HAP-1 (cell line): ENCODE measurements at regions not wholly inside any gene's neighbourhood (a gene's known extent, or its start where the extent isn't known, plus 50 kb on each side); places are given as distances from the start of the nearest gene placed in this dataset.
"Not testable (repeated sequence)": the region's sequence is repeated elsewhere in the genome, so short reads cannot be mapped to it uniquely, and the experiment has no call there.

Experiments
- DNase-seq, 2 experiments: peaks; one replicate each; pipeline ENCODE4 v3.0.0-alpha.2; 2016 to 2020; ENCODE audit warnings: low spot score in 2 of 2
- H3K27me3 ChIP-seq: fragments of 250-450 bp; sonication (Bioruptor Pico); 2 replicates; pipeline ENCODE4 v1.5.1; 2020; ENCODE audit warnings: low read depth, mild to moderate bottlenecking, moderate library complexity
- H3K36me3 ChIP-seq: fragments of 250-450 bp; sonication (Bioruptor Pico); replicated peaks from 2 replicates; pipeline ENCODE4 v1.5.1; 2020; ENCODE audit warnings: mild to moderate bottlenecking
- H3K4me1 ChIP-seq: fragments of 250-450 bp; sonication (Bioruptor Pico); 2 replicates; pipeline ENCODE4 v1.5.1; 2020; ENCODE audit warnings: mild to moderate bottlenecking
- H3K4me3 ChIP-seq: fragments of 250-450 bp; sonication (Bioruptor Pico); 2 replicates; pipeline ENCODE4 v1.5.1; 2020; ENCODE audit warnings: mild to moderate bottlenecking, moderate library complexity
- H3K9me3 ChIP-seq: fragments of 250-450 bp; sonication (Bioruptor Pico); 2 replicates; pipeline ENCODE4 v1.5.1; 2020; ENCODE audit warnings: mild to moderate bottlenecking, moderate library complexity
- in situ Hi-C: fragments of 300-500 bp; cut with MboI; formaldehyde crosslinking; loops from 3 replicates; pipeline ENCODE4 v1.14.3; 2020; ENCODE audit warnings: low sequenced_read_pairs, inconsistent platforms, mixed read lengths

- Histone ChIP-seq H3K9me3 (no peaks in the 10 kb centered on the region), H3K4me3 (no peak overlapping the region), H3K27me3 (no peaks in the 10 kb centered on the region), H3K4me1 (no peaks in the 10 kb centered on the region), H3K36me3 (no peaks in the 10 kb centered on the region)
- no peak for DNase-seq
- in situ Hi-C loops = no loop called here
These were observed 144.7 kb upstream of the SRD5A2 start for GRCh38 chr2:31725444-31725843.

- no peaks in the 10 kb centered on the region for H3K9me3 ChIP-seq
- no peaks in the 10 kb centered on the region for H3K4me1 ChIP-seq
- in situ Hi-C loops = no loop called here
- peaks cover 4% of the 10 kb centered on the region; the same call in 1 of the 2 replicates for H3K27me3 ChIP-seq
- no peaks in the 10 kb centered on the region for H3K36me3 ChIP-seq
- H3K4me3 ChIP-seq = no peak overlapping the region
- no peak for DNase-seq
These were observed 131.0 kb upstream of the SRD5A2 start for GRCh38 chr2:31711737-31712136.

- Histone ChIP-seq H3K4me3 (no peak overlapping the region), H3K9me3 (no peaks in the 10 kb centered on the region), H3K27me3 (peaks cover 4% of the 10 kb centered on the region; the same call in 1 of the 2 replicates), H3K36me3 (no peaks in the 10 kb centered on the region), H3K4me1 (no peaks in the 10 kb centered on the region)
- in situ Hi-C loops = no loop called here
- no peak for DNase-seq
These were observed 129.4 kb upstream of the SRD5A2 start for GRCh38 chr2:31710121-31710520.

GRCh38 chr2:31707992-31708391, 127.3 kb upstream of the SRD5A2 start:
- H3K4me3 ChIP-seq = no peak overlapping the region
- H3K27me3 ChIP-seq = no peaks in the 10 kb centered on the region
- no peak for DNase-seq
- in situ Hi-C loops = no loop called here
- H3K4me1 ChIP-seq = no peaks in the 10 kb centered on the region
- H3K36me3 ChIP-seq = no peaks in the 10 kb centered on the region
- no peaks in the 10 kb centered on the region for H3K9me3 ChIP-seq

GRCh38 chr2:31704561-31705212, 123.9 kb upstream of the SRD5A2 start:
- in situ Hi-C loops = no loop called here
- Histone ChIP-seq H3K4me1 (no peaks in the 10 kb centered on the region), H3K36me3 (no peaks in the 10 kb centered on the region), H3K27me3 (no peaks in the 10 kb centered on the region), H3K4me3 (no peak overlapping the region), H3K9me3 (no peaks in the 10 kb centered on the region)
- no peak for DNase-seq

GRCh38 chr2:31703253-31703652, 122.5 kb upstream of the SRD5A2 start:
- no peak overlapping the region for H3K4me3 ChIP-seq
- no peaks in the 10 kb centered on the region for H3K4me1 ChIP-seq
- in situ Hi-C loops = no loop called here
- H3K36me3 ChIP-seq = no peaks in the 10 kb centered on the region
- no peak for DNase-seq
- no peaks in the 10 kb centered on the region for H3K27me3 ChIP-seq
- H3K9me3 ChIP-seq = 0 out of 2 replicates have a peak, but pooled peaks cover 2% of the 10 kb centered on the region

GRCh38 chr2:31698722-31699121, 118.0 kb upstream of the SRD5A2 start:
- in situ Hi-C loops = no loop called here
- no peaks in the 10 kb centered on the region for H3K36me3 ChIP-seq
- no peak overlapping the region for H3K4me3 ChIP-seq
- H3K27me3 ChIP-seq = no peaks in the 10 kb centered on the region
- DNase-seq = no peak
- no peaks in the 10 kb centered on the region for H3K4me1 ChIP-seq
- 0 out of 2 replicates have a peak, but pooled peaks cover 2% of the 10 kb centered on the region for H3K9me3 ChIP-seq

GRCh38 chr2:31696068-31696467, 115.3 kb upstream of the SRD5A2 start:
- no peaks in the 10 kb centered on the region for H3K36me3 ChIP-seq
- H3K27me3 ChIP-seq = no peaks in the 10 kb centered on the region
- H3K9me3 ChIP-seq = peaks cover 7% of the 10 kb centered on the region
- H3K4me3 ChIP-seq = no peak overlapping the region
- H3K4me1 ChIP-seq = no peaks in the 10 kb centered on the region
- no peak for DNase-seq
- in situ Hi-C loops = no loop called here

GRCh38 chr2:31694444-31694843, 113.7 kb upstream of the SRD5A2 start:
- Histone ChIP-seq H3K9me3 (peaks cover 7% of the 10 kb centered on the region), H3K4me1 (no peaks in the 10 kb centered on the region), H3K4me3 (no peak overlapping the region), H3K36me3 (no peaks in the 10 kb centered on the region), H3K27me3 (no peaks in the 10 kb centered on the region)
- in situ Hi-C loops = no loop called here
- DNase-seq = peak in 1 of 2 experiments; percentile 42

- in situ Hi-C loops = no loop called here
- H3K27me3 ChIP-seq = no peaks in the 10 kb centered on the region
- no peak for DNase-seq
- H3K9me3 ChIP-seq = peaks cover 5% of the 10 kb centered on the region
- no peak overlapping the region for H3K4me3 ChIP-seq
- H3K4me1 ChIP-seq = no peaks in the 10 kb centered on the region
- no peaks in the 10 kb centered on the region for H3K36me3 ChIP-seq
These were observed 113.1 kb upstream of the SRD5A2 start for GRCh38 chr2:31693882-31694281.

GRCh38 chr2:31688282-31688681, 107.5 kb upstream of the SRD5A2 start:
- Histone ChIP-seq H3K9me3 (peaks cover 6% of the 10 kb centered on the region), H3K4me1 (no peaks in the 10 kb centered on the region), H3K27me3 (no peaks in the 10 kb centered on the region), H3K36me3 (no peaks in the 10 kb centered on the region), H3K4me3 (no peak overlapping the region)
- peak in 1 of 2 experiments; percentile 15 for DNase-seq
- in situ Hi-C loops = no loop called here

GRCh38 chr2:31683506-31683905, 102.8 kb upstream of the SRD5A2 start:
- in situ Hi-C loops, H3K4me3 ChIP-seq, H3K9me3 ChIP-seq, H3K36me3 ChIP-seq, H3K4me1 ChIP-seq, DNase-seq, H3K27me3 ChIP-seq: not testable (repeated sequence)

- no peaks in the 10 kb centered on the region for H3K9me3 ChIP-seq
- no peaks in the 10 kb centered on the region for H3K36me3 ChIP-seq
- H3K27me3 ChIP-seq = no peaks in the 10 kb centered on the region
- H3K4me1 ChIP-seq = no peaks in the 10 kb centered on the region
- H3K4me3 ChIP-seq = no peak overlapping the region
- in situ Hi-C loops = no loop called here
- peak in 1 of 2 experiments; percentile 34 for DNase-seq
These were observed 94.8 kb upstream of the SRD5A2 start for GRCh38 chr2:31675485-31675901.

- Histone ChIP-seq H3K4me1 (no peaks in the 10 kb centered on the region), H3K27me3 (no peaks in the 10 kb centered on the region), H3K36me3 (no peaks in the 10 kb centered on the region), H3K4me3 (no peak overlapping the region), H3K9me3 (no peaks in the 10 kb centered on the region)
- in situ Hi-C loops = no loop called here
- DNase-seq = no peak
These were observed 93.7 kb upstream of the SRD5A2 start for GRCh38 chr2:31674446-31674845.

GRCh38 chr2:31666878-31667277, 86.1 kb upstream of the SRD5A2 start:
- Histone ChIP-seq H3K9me3 (no peaks in the 10 kb centered on the region), H3K4me1 (no peaks in the 10 kb centered on the region), H3K36me3 (no peaks in the 10 kb centered on the region), H3K4me3 (no peak overlapping the region), H3K27me3 (no peaks in the 10 kb centered on the region)
- no peak for DNase-seq
- in situ Hi-C loops = no loop called here
